Osteoblast (primary cell): ENCODE measurements at regions not wholly inside any gene's neighbourhood (a gene's known extent, or its start where the extent isn't known, plus 50 kb on each side); places are given as distances from the start of the nearest gene placed in this dataset.

Experiments used
- DNase-seq: peaks from one replicate; pipeline ENCODE4 v3.0.0; 2011; ENCODE audit warnings: low spot score, mixed read lengths; ENCODE audit not compliant: insufficient read length; ENCODE audit errors: missing footprints
- H2AFZ ChIP-seq: 2 replicates; pipeline ENCODE4 v1.6.0; 2011; ENCODE audit warnings: mild to moderate bottlenecking, low read length
- H3K27ac ChIP-seq: 2 replicates; pipeline ENCODE4 v1.5.1; 2011; ENCODE audit warnings: mild to moderate bottlenecking, low read depth, low read length, moderate library complexity
- H3K27me3 ChIP-seq: 2 replicates; pipeline ENCODE4 v1.6.0; 2012; ENCODE audit warnings: mild to moderate bottlenecking, control low read depth, inconsistent platforms, low read length, moderate library complexity; ENCODE audit not compliant: insufficient read depth
- H3K36me3 ChIP-seq: 2 replicates; pipeline ENCODE4 v1.5.1; 2011; ENCODE audit warnings: mild to moderate bottlenecking, low read length, control low read depth, moderate library complexity; ENCODE audit not compliant: insufficient read depth
- H3K4me1 ChIP-seq: 2 replicates; pipeline ENCODE4 v1.5.1; 2011; ENCODE audit warnings: mild to moderate bottlenecking, low read length, control low read depth, moderate library complexity; ENCODE audit not compliant: insufficient read depth
- H3K4me2 ChIP-seq: 2 replicates; pipeline ENCODE4 v1.6.0; 2011; ENCODE audit warnings: mild to moderate bottlenecking, low read length; ENCODE audit not compliant: insufficient read depth
- H3K4me3 ChIP-seq: fragments of 200-600 bp; sonication (generic); 3 replicates; pipeline ENCODE4 v1.5.1; 2012; ENCODE audit warnings: mild to moderate bottlenecking, low read length, inconsistent platforms; ENCODE audit not compliant: insufficient read depth
- H3K79me2 ChIP-seq: 2 replicates; pipeline ENCODE4 v1.6.0; 2012; ENCODE audit warnings: mild to moderate bottlenecking, low read length, control low read depth, inconsistent platforms; ENCODE audit not compliant: insufficient read depth
- H3K9me3 ChIP-seq: 2 replicates; pipeline ENCODE4 v1.5.1; 2011; ENCODE audit warnings: low read depth, low read length, control low read depth
- H4K20me1 ChIP-seq: 2 replicates; pipeline ENCODE4 v1.6.0; 2012; ENCODE audit warnings: mild to moderate bottlenecking, low read length, control low read depth; ENCODE audit not compliant: insufficient read depth
- TF ChIP-seq, protein P1 (sequence below): IDR thresholded peaks from 2 replicates; pipeline ENCODE4 v1.5.1; 2011; ENCODE audit warnings: mild to moderate bottlenecking, low read depth, low read length, moderate library complexity; ENCODE audit errors: extremely low read depth

DNA sequence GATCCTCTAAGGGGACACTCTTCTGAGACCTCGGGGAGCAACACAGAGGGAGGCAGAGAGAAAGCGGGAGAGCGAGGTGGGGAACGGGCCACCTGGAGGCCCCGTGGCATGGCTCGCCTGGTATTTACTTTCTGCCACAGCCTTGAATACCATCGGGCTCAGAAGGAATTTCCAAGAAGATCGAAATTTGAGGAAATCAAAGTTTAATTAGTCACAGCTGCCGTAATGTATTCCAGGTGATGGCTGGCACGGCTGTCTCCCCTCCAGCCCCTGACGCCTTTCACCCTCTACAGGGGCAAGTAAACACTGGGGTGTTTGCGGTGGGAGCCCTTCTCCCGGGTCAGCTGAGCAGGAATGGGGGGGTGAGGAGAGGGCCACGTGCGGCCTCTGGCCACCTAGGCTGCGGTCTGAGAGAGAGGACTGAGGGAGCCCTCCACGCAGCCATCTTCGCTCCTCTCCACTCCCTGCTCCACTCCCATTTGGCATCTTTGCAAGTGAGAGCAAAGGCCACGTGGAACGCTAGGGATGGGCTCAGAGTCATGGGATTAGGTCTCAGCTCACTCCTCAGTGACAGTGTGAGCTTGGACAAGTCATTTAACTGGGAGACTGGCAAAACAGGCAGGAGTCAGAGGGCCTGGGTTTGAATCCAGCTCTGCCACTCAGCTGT, 125.2 kb downstream of the SYF2 start:
- no peaks in the 10 kb centered on the region for H3K36me3 ChIP-seq
- H3K9me3 ChIP-seq, result peaks cover 4% of the 10 kb centered on the region
- H3K27ac ChIP-seq, result peak overlapping the region; percentile 56
- TF ChIP-seq, protein P1, sequence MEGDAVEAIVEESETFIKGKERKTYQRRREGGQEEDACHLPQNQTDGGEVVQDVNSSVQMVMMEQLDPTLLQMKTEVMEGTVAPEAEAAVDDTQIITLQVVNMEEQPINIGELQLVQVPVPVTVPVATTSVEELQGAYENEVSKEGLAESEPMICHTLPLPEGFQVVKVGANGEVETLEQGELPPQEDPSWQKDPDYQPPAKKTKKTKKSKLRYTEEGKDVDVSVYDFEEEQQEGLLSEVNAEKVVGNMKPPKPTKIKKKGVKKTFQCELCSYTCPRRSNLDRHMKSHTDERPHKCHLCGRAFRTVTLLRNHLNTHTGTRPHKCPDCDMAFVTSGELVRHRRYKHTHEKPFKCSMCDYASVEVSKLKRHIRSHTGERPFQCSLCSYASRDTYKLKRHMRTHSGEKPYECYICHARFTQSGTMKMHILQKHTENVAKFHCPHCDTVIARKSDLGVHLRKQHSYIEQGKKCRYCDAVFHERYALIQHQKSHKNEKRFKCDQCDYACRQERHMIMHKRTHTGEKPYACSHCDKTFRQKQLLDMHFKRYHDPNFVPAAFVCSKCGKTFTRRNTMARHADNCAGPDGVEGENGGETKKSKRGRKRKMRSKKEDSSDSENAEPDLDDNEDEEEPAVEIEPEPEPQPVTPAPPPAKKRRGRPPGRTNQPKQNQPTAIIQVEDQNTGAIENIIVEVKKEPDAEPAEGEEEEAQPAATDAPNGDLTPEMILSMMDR, result no peak
- H3K4me3 ChIP-seq, result peak overlapping the region; percentile 19
- H3K4me2 ChIP-seq, result no peak overlapping the region
- peaks cover 8% of the 10 kb centered on the region for H3K4me1 ChIP-seq
- H3K27me3 ChIP-seq, result peaks cover 11% of the 10 kb centered on the region
- H3K79me2 ChIP-seq, result no peaks in the 10 kb centered on the region
- peak overlapping the region; percentile 89 for H2AFZ ChIP-seq
- DNase-seq, result no peak
- H4K20me1 ChIP-seq, result no peaks in the 10 kb centered on the region

DNA sequence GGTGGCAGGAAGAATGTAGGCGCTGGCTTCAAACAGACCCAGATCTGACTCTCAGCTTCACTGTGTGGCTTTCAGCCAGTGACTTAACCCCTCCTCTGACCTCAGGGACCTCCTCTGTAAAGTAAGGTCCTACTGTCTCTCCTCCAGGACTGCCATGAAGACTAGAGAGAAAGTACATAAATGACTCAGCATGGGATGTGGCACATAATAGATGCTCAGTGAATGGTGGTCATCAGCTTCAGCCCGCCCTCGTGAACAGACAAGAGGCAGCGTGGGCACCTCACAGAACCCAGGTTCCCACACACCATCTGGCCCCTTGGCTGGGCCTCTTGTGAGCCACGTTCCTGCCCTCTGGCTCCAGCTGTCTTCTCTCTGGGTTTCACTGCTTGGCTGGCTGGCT, 126.0 kb downstream of the SYF2 start:
- Histone ChIP-seq H3K79me2 (no peaks in the 10 kb centered on the region), H3K4me3 (no peak overlapping the region), H3K9me3 (peaks cover 4% of the 10 kb centered on the region), H4K20me1 (no peaks in the 10 kb centered on the region), H3K4me2 (no peak overlapping the region), H2AFZ (no peak overlapping the region), H3K36me3 (no peaks in the 10 kb centered on the region), H3K4me1 (peaks cover 8% of the 10 kb centered on the region), H3K27ac (no peak overlapping the region), H3K27me3 (peaks cover 11% of the 10 kb centered on the region)
- TF ChIP-seq, protein P1, result no peak
- DNase-seq, result no peak

DNA sequence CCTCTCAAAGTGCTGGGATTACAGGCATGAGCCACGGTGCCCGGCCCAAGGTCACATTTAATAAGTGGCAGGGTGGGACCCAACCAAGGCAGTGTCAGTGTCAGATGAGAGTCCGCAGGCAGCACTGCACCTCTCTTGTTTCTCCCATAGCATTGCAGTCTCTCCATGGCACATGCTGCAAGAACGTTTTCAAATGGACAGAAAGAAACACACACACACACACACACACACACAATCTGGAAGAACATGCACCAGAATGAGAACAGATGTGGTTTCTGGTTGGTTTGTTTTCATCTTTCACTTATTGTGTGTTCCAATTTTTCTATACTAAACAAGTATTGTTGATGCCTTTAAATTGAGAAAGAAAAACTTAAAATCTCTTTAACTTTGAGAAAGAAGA, 126.5 kb downstream of the SYF2 start:
- H4K20me1 ChIP-seq, result no peaks in the 10 kb centered on the region
- H2AFZ ChIP-seq, result no peak overlapping the region
- H3K4me2 ChIP-seq, result no peak overlapping the region
- H3K36me3 ChIP-seq, result no peaks in the 10 kb centered on the region
- TF ChIP-seq, protein P1, result no peak
- no peak overlapping the region for H3K27ac ChIP-seq
- no peak overlapping the region for H3K4me3 ChIP-seq
- H3K27me3 ChIP-seq, result peaks cover 11% of the 10 kb centered on the region
- DNase-seq, result no peak
- H3K79me2 ChIP-seq, result no peaks in the 10 kb centered on the region
- H3K9me3 ChIP-seq, result peaks cover 4% of the 10 kb centered on the region
- peaks cover 8% of the 10 kb centered on the region for H3K4me1 ChIP-seq

DNA sequence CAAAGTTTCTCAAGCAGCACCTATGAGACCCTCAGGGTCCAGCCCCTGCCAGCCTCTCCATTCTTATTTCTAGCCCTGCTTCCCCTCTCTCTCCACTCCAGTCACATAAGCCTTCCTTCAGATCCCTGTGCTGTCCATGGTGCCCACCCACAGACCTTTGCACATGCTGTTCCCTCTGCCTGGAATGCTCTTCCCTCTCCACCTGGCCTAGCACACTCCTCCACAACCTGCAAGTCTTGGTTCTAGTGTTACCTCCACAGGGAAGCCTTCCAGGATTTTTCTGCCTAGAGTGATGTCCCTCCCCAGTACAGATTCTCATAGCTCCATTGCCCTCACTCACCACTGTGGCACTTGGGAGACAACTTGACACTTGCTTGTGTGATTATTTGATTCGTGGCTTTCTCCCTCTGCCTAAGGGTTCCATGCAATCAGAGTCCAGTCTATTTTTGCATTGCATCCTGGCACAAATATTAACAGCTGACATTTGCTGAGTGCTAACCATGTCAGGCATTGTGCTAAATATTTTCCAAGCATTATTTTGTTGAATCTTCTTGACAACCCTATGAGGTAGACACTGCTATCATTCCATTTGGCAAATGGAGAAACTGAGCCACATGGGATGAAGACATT, 127.3 kb downstream of the SYF2 start:
- no peak overlapping the region for H3K27ac ChIP-seq
- H3K36me3 ChIP-seq, result no peaks in the 10 kb centered on the region
- peaks cover 8% of the 10 kb centered on the region for H3K4me1 ChIP-seq
- H3K79me2 ChIP-seq, result no peaks in the 10 kb centered on the region
- H3K9me3 ChIP-seq, result peaks cover 4% of the 10 kb centered on the region
- no peak for DNase-seq
- TF ChIP-seq, protein P1, result no peak
- H3K4me2 ChIP-seq, result no peak overlapping the region
- H4K20me1 ChIP-seq, result no peaks in the 10 kb centered on the region
- H3K4me3 ChIP-seq, result no peak overlapping the region
- no peak overlapping the region for H2AFZ ChIP-seq
- peaks cover 11% of the 10 kb centered on the region for H3K27me3 ChIP-seq
